Suprapubic skin (tissue), 4 donors: ENCODE measurements at regions not wholly inside any gene's neighbourhood (a gene's known extent, or its start where the extent isn't known, plus 50 kb on each side); places are given as distances from the start of the nearest gene placed in this dataset.
"Not testable (repeated sequence)": the region's sequence is repeated elsewhere in the genome, so short reads cannot be mapped to it uniquely, and the experiment has no call there.

Experiments
- DNase-seq, 2 donors: peaks; one replicate each; pipeline ENCODE4 v3.0.0-alpha.2; 2019; ENCODE audit warnings: low spot score in 2 of 2
- H3K27ac ChIP-seq: fragments of 200-600 bp; sonication (generic); one replicate; pipeline ENCODE4 v1.5.1; 2019
- H3K27me3 ChIP-seq: fragments of 200-600 bp; sonication (generic); one replicate; pipeline ENCODE4 v1.5.1; 2019
- H3K36me3 ChIP-seq: fragments of 200-600 bp; sonication (generic); one replicate; pipeline ENCODE4 v1.5.1; 2019
- H3K4me1 ChIP-seq: fragments of 200-600 bp; sonication (generic); one replicate; pipeline ENCODE4 v1.5.1; 2019
- H3K4me3 ChIP-seq: fragments of 200-600 bp; sonication (generic); one replicate; pipeline ENCODE4 v1.5.1; 2019; ENCODE audit warnings: mild to moderate bottlenecking
- H3K9me3 ChIP-seq: fragments of 200-600 bp; sonication (generic); one replicate; pipeline ENCODE4 v1.5.1; 2019
- EP300 ChIP-seq: sonication (generic); formaldehyde crosslinking; IDR thresholded peaks from one replicate; pipeline ENCODE4 v1.6.1; 2017; ENCODE audit warnings: antibody characterized with exemption
- POLR2A ChIP-seq, 2 donors: fragments of 450-650 bp; IDR thresholded peaks; one replicate each; pipeline ENCODE4 v1.6.1; 2017; ENCODE audit warnings: antibody characterized with exemption in 2 of 2, mild to moderate bottlenecking in 2 of 2, moderate library complexity in 2 of 2
- POLR2AphosphoS5 ChIP-seq, 3 donors: sonication (generic); formaldehyde crosslinking; IDR thresholded peaks; one replicate each; pipeline ENCODE4 v1.6.1; 2017; ENCODE audit warnings: antibody characterized with exemption in 3 of 3
- whole genome bisulfite sequencing: methylation state at CpG from one replicate; pipeline ENCODE4 v1.1.5; 2018; 5-methylcytosine and 5-hydroxymethylcytosine counted together
- TF ChIP-seq, protein P1 (sequence below), 2 donors: fragments of 200-600 bp in 1 of 2; fragments of 450-650 bp in 1 of 2; sonication (generic) in 1 of 2; IDR thresholded peaks; one replicate each; pipeline ENCODE4 v1.5.1; 2016 to 2019; ENCODE audit warnings: antibody characterized with exemption in 2 of 2, mild to moderate bottlenecking in 1 of 2, moderate library complexity in 1 of 2

DNA sequence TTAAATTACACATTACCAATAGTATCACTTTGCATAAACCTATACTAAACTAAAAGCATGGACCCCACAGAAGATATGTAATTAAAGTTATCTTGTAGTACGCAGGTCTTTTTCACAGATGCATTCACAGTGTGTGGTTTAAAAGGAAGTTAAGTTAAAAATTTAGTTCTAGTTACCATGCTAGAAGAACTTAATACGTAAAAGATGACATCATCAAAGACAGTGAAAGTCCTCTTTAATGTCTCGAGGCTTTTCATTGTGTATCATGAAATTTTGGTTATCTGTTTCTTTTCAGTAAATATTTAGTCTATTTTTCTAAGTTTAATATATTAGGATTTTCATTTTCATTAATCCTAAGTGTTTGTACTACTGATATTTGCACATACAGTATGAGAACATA is 934.6 kb upstream of the FOXG1 start:
- not testable (repeated sequence) for DNase-seq, H3K36me3 ChIP-seq, H3K4me1 ChIP-seq, H3K4me3 ChIP-seq, H3K27me3 ChIP-seq, H3K27ac ChIP-seq, H3K9me3 ChIP-seq
- WGBS, result 83% methylated on average over 3 of the region's 3 CpGs

DNA sequence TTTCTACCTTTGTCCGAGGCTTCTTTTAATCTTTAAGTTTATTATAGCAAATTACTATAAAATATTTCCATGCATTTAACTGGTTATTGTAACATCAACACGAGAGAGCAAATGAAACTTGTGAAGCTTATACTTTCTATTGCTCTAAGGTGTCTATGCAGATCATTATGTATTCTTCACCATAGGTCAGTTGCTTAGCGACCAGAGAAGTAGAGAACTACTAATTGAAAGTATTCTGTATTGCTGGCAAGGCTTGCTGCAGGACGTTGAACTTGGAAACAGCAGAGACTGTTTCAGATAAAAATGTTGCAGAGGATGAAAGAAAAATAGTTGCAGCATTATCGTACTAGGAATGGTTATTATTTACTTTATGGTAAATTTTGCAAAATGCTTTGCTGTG is 933.6 kb upstream of the FOXG1 start:
- H3K4me3 ChIP-seq, H3K4me1 ChIP-seq, H3K9me3 ChIP-seq, H3K36me3 ChIP-seq, H3K27ac ChIP-seq, H3K27me3 ChIP-seq, DNase-seq: not testable (repeated sequence)
- 62% methylated on average over 5 of the region's 5 CpGs for WGBS

DNA sequence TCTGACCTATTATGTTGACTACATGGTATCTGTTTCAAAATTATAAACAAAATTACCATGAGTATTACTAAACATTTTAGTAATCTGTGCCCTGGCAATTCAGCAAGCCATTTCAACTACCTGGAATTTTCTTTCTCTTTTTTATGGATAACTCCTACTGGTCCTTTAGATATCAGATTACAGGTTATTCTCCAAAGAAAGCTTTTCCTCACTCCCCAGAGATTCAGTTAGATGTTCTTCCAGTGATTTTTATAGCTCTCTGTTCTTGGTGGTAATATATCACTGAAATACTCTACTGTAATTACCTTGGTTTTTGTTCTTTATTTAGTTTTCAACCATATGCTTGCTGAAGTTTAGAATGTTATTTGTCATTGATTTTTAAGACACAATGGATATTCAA is 930.2 kb upstream of the FOXG1 start:
- Histone ChIP-seq H3K4me3 (no peak overlapping the region), H3K36me3 (no peaks in the 10 kb centered on the region), H3K4me1 (no peaks in the 10 kb centered on the region), H3K27me3 (no peaks in the 10 kb centered on the region), H3K27ac (no peak overlapping the region), H3K9me3 (no peaks in the 10 kb centered on the region)
- TF ChIP-seq EP300, result no peak
- TF ChIP-seq POLR2AphosphoS5 (IDR thresholded peaks at IDR 0.05), result no peak
- no peak for TF ChIP-seq POLR2A (IDR thresholded peaks at IDR 0.05)
- TF ChIP-seq, protein P1, sequence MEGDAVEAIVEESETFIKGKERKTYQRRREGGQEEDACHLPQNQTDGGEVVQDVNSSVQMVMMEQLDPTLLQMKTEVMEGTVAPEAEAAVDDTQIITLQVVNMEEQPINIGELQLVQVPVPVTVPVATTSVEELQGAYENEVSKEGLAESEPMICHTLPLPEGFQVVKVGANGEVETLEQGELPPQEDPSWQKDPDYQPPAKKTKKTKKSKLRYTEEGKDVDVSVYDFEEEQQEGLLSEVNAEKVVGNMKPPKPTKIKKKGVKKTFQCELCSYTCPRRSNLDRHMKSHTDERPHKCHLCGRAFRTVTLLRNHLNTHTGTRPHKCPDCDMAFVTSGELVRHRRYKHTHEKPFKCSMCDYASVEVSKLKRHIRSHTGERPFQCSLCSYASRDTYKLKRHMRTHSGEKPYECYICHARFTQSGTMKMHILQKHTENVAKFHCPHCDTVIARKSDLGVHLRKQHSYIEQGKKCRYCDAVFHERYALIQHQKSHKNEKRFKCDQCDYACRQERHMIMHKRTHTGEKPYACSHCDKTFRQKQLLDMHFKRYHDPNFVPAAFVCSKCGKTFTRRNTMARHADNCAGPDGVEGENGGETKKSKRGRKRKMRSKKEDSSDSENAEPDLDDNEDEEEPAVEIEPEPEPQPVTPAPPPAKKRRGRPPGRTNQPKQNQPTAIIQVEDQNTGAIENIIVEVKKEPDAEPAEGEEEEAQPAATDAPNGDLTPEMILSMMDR (IDR thresholded peaks at IDR 0.05), result no peak
- no peak for DNase-seq

DNA sequence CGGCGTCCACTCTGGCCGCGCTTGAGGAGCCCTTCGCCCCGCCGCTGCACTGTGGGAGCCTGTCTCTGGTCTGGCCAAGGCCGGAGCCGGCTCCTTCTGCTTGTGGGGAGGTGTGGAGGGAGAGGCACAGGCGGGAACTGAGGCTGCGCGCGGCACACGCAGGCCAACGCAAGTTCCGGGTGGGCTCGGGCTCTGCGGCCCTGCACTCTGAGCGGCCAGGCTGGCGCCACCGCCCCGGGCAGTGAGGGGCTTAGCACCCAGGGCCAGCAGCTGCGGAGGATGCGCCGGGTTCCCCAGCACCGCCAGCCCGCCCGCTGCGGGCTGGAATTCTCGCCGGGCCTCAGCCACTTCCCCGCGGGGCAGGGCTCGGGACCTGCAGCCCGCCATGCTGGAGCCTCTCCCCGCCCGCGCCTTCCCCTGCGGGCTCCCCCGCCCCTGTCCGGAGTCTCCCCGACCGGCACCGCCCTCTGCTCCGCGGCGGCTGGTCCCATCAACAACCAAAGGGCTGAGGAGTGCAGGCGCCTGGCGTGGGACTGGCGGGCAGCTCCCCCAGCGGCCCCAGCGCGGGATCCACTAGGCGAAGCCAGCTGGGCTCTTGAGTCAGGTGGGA is 921.2 kb upstream of the FOXG1 start:
- no peak for TF ChIP-seq POLR2AphosphoS5 (IDR thresholded peaks at IDR 0.05)
- no peak for DNase-seq
- Histone ChIP-seq H3K4me1 (no peaks in the 10 kb centered on the region), H3K27ac (no peak overlapping the region), H3K27me3 (no peaks in the 10 kb centered on the region), H3K9me3 (peaks cover 4% of the 10 kb centered on the region), H3K4me3 (no peak overlapping the region), H3K36me3 (no peaks in the 10 kb centered on the region)
- WGBS, result 95% methylated on average over 9 of the region's 54 CpGs

DNA sequence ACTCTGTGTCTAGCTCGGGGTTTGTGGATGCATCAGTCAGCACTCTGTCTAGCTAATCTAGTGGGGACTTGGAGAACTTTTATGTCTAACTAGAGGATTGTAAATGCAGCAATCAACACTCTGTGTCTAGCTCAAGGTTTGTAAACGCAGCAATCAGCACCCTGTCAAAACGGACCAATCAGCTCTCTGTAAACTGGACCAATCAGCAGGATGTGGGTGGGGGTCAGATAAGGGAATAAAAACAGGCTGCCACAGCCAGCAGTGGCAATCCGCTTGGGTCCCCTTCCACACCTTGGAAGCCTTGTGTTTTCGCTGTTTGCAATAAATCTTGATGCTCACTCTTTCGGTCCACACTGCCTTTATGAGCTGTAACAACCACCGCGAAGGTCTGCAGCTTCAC is 920.7 kb upstream of the FOXG1 start:
- H3K4me1 ChIP-seq, result no peaks in the 10 kb centered on the region
- WGBS, result 79% methylated on average over 7 of the region's 8 CpGs

DNA sequence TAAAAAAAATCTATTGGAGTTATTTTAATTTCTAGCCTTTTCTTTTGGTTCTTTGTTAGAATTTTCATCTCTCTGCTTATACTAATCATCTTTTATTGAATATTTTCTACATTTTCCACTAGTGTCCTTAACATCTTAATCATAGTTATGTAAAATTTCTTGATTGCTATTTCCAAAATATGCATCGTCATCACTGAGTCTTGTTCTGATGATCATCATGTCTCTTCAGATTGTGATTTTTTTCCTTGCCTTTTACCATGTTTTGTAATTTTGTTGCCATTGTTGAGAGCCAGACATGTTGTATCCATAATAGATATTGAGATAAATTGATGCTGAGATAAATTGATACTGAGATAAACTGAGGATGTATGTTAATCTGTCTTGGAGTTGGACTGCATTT is 919.1 kb upstream of the FOXG1 start:
- H3K27ac ChIP-seq, DNase-seq, H3K9me3 ChIP-seq, H3K4me1 ChIP-seq, H3K27me3 ChIP-seq, H3K36me3 ChIP-seq, H3K4me3 ChIP-seq: not testable (repeated sequence)
- WGBS, result 100% methylated on average over 1 of the region's 1 CpG

More for the DNA sequence above, 920.7 kb upstream of the FOXG1 start:
- no peak for DNase-seq
- TF ChIP-seq, protein P1 (IDR thresholded peaks at IDR 0.05), result no peak
- no peak for TF ChIP-seq EP300
- TF ChIP-seq POLR2A (IDR thresholded peaks at IDR 0.05), result no peak
- TF ChIP-seq POLR2AphosphoS5 (IDR thresholded peaks at IDR 0.05), result no peak
- no peaks in the 10 kb centered on the region for H3K36me3 ChIP-seq
- peaks cover 4% of the 10 kb centered on the region for H3K9me3 ChIP-seq
- H3K27ac ChIP-seq, result no peak overlapping the region
- H3K4me3 ChIP-seq, result no peak overlapping the region
- no peaks in the 10 kb centered on the region for H3K27me3 ChIP-seq

DNA sequence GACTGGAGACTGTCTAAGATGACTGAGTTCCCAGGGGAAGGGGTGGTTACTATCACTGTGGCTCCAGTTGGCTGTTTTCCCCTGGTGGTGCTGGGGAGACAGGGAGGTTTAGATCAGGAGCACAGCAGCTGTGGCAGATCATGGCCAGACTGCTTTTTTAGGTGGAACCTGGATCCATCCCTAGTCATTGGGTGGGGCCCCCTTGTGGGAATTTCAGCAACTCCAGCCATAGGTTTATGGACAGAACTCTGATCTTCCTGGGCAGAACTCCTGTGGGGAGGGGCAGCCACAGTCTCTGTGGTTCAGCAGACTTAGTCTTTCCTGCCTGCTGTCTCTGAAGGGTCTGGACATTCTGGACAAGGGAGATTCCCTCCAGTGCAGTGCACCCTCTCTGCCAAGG is 917.4 kb upstream of the FOXG1 start:
- not testable (repeated sequence) for H3K4me1 ChIP-seq, H3K27me3 ChIP-seq, H3K4me3 ChIP-seq, H3K36me3 ChIP-seq, H3K27ac ChIP-seq, DNase-seq, H3K9me3 ChIP-seq

DNA sequence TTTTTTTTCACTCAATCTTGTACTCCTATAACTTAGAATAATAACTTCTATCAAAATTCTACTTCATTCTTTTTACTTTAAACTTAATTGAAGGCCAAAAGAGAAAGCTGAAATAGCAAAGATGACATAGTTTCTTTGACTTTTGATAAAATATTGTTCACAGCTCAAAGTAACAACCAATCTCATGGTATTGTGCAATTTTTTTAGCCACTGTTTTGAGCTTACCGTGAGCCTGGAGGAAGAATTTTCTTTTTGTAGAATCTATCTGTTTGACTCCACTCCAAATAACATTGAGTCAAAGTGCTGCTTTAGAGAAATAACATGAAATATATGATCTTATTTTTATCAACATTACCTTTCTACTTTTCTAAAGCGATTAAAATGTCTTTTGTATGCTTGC is 903.9 kb upstream of the FOXG1 start:
- no peaks in the 10 kb centered on the region for H3K27me3 ChIP-seq
- no peak overlapping the region for H3K27ac ChIP-seq
- no peak overlapping the region for H3K4me3 ChIP-seq
- no peak for DNase-seq
- H3K9me3 ChIP-seq, result peaks cover 3% of the 10 kb centered on the region
- no peaks in the 10 kb centered on the region for H3K36me3 ChIP-seq
- WGBS, result 49% methylated on average over 2 of the region's 2 CpGs
- TF ChIP-seq, protein P1 (IDR thresholded peaks at IDR 0.05), result no peak
- TF ChIP-seq POLR2A (IDR thresholded peaks at IDR 0.05), result no peak
- TF ChIP-seq EP300, result no peak
- TF ChIP-seq POLR2AphosphoS5 (IDR thresholded peaks at IDR 0.05), result no peak
- no peaks in the 10 kb centered on the region for H3K4me1 ChIP-seq
